ENCODE measurements at regions not wholly inside any gene's neighbourhood (a gene's known extent, or its start where the extent isn't known, plus 50 kb on each side); places are given as distances from the start of the nearest gene placed in this dataset.

DNA sequence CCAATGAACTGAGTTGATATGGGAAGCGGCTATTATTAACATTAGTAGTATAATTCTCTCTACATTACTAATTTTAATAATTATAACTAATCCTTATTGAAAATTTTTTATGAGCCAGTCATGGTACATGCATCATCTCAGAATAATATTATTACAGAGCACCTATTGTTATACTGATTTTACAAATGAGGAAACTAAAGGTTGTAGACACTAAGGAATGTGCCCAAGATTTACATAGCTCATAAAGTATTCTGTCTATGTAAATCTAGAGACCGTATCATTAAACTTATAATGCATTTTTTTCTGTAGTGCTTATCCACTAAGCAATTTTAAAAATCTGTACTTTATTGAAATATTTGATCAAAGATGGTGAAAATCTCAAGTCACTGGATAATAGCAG, 825.9 kb downstream of the PLA2G4A start:
- H2AFZ ChIP-seq (ENCODE audit: low read length) = no peak overlapping the region
- no peaks in the 10 kb centered on the region for H3K36me3 ChIP-seq (ENCODE audit: insufficient read depth, low read length)
- H3F3A ChIP-seq (ENCODE audit: insufficient read depth, low read length) = no peaks in the 10 kb centered on the region
- no peak overlapping the region for H3K4me3 ChIP-seq (ENCODE audit: low read depth, low read length, poor library complexity, severe bottlenecking)
- H4K20me1 ChIP-seq (ENCODE audit: insufficient read depth, low read length) = no peaks in the 10 kb centered on the region
- H3K9ac ChIP-seq (ENCODE audit: low read length) = no peak overlapping the region
- H3K27me3 ChIP-seq (ENCODE audit: insufficient read depth, low read length) = no peaks in the 10 kb centered on the region
- H3K4me2 ChIP-seq (ENCODE audit: low read length) = no peak overlapping the region
- TF ChIP-seq, protein P1, sequence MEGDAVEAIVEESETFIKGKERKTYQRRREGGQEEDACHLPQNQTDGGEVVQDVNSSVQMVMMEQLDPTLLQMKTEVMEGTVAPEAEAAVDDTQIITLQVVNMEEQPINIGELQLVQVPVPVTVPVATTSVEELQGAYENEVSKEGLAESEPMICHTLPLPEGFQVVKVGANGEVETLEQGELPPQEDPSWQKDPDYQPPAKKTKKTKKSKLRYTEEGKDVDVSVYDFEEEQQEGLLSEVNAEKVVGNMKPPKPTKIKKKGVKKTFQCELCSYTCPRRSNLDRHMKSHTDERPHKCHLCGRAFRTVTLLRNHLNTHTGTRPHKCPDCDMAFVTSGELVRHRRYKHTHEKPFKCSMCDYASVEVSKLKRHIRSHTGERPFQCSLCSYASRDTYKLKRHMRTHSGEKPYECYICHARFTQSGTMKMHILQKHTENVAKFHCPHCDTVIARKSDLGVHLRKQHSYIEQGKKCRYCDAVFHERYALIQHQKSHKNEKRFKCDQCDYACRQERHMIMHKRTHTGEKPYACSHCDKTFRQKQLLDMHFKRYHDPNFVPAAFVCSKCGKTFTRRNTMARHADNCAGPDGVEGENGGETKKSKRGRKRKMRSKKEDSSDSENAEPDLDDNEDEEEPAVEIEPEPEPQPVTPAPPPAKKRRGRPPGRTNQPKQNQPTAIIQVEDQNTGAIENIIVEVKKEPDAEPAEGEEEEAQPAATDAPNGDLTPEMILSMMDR (IDR thresholded peaks at IDR 0.05; ENCODE audit: low read length) = no peak
- no peak for TF ChIP-seq EZH2 (IDR thresholded peaks at IDR 0.05; ENCODE audit: borderline replicate concordance, low read length)
- H3K9me2 ChIP-seq (ENCODE audit: low read depth, low read length) = no peaks in the 10 kb centered on the region
- H3K9me3 ChIP-seq (ENCODE audit: low read length) = no peaks in the 10 kb centered on the region
- H3K27ac ChIP-seq (ENCODE audit: low read depth, low read length, poor library complexity, severe bottlenecking) = no peak overlapping the region
- H3K4me1 ChIP-seq (ENCODE audit: insufficient read depth, low read length, severe bottlenecking) = no peaks in the 10 kb centered on the region
- H3K79me2 ChIP-seq (ENCODE audit: insufficient read depth, low read length) = no peaks in the 10 kb centered on the region

DNA sequence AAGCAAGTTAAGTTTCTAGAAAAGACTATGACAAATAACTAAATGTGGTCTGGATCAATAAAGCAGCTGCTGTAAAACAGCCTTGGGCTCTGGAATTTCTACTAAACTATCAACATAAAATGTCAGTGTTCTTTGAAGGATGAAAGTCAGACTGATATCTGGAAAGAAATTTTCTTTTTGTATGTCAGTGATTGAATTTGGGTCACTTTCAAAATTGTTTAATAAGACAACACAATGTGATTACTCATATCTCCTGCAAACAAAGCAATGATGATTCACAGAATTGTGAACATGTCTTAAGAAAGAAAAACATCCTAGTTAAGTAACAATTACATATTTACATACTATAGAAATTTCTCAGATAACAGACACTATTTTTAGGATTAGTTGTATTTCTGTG, 826.4 kb downstream of the PLA2G4A start:
- no peaks in the 10 kb centered on the region for H3K36me3 ChIP-seq (ENCODE audit: insufficient read depth, low read length)
- no peaks in the 10 kb centered on the region for H4K20me1 ChIP-seq (ENCODE audit: insufficient read depth, low read length)
- no peak overlapping the region for H3K4me3 ChIP-seq (ENCODE audit: low read depth, low read length, poor library complexity, severe bottlenecking)
- H3F3A ChIP-seq (ENCODE audit: insufficient read depth, low read length) = no peaks in the 10 kb centered on the region
- H3K4me2 ChIP-seq (ENCODE audit: low read length) = no peak overlapping the region
- no peaks in the 10 kb centered on the region for H3K4me1 ChIP-seq (ENCODE audit: insufficient read depth, low read length, severe bottlenecking)
- no peaks in the 10 kb centered on the region for H3K9me2 ChIP-seq (ENCODE audit: low read depth, low read length)
- TF ChIP-seq EZH2 (IDR thresholded peaks at IDR 0.05; ENCODE audit: borderline replicate concordance, low read length) = no peak
- TF ChIP-seq, protein P1 (IDR thresholded peaks at IDR 0.05; ENCODE audit: low read length) = no peak
- no peaks in the 10 kb centered on the region for H3K79me2 ChIP-seq (ENCODE audit: insufficient read depth, low read length)
- no peaks in the 10 kb centered on the region for H3K9me3 ChIP-seq (ENCODE audit: low read length)
- H3K27ac ChIP-seq (ENCODE audit: low read depth, low read length, poor library complexity, severe bottlenecking) = no peak overlapping the region
- H3K27me3 ChIP-seq (ENCODE audit: insufficient read depth, low read length) = no peaks in the 10 kb centered on the region
- no peak overlapping the region for H2AFZ ChIP-seq (ENCODE audit: low read length)
- H3K9ac ChIP-seq (ENCODE audit: low read length) = no peak overlapping the region

DNA sequence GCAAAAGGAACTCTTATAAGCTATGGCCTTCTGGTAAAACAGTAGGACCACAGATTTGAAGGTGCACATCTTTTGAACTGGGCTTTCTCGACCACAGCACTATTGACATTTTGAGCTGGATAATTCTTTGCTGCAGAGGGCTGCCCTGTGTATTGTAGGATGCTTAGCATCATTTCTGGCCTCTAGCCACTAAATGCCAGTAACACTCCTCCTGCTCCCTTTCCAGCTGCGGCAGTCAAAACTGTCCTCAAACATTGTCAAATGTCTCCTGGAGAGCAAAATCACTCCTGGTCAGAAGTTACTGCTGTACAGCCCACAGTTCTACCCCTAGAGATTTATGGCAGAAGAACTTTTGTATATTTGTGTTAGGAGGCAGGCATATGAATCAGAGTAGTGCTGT, 836.7 kb downstream of the PLA2G4A start:
- H3K4me3 ChIP-seq (ENCODE audit: low read depth, low read length, poor library complexity, severe bottlenecking) = no peak overlapping the region
- TF ChIP-seq EZH2 (IDR thresholded peaks at IDR 0.05; ENCODE audit: borderline replicate concordance, low read length) = no peak
- TF ChIP-seq, protein P1 (IDR thresholded peaks at IDR 0.05; ENCODE audit: low read length) = no peak
- H3K9me2 ChIP-seq (ENCODE audit: low read depth, low read length) = no peaks in the 10 kb centered on the region
- no peaks in the 10 kb centered on the region for H3K36me3 ChIP-seq (ENCODE audit: insufficient read depth, low read length)
- no peak overlapping the region for H3K4me2 ChIP-seq (ENCODE audit: low read length)
- H3K27me3 ChIP-seq (ENCODE audit: insufficient read depth, low read length) = no peaks in the 10 kb centered on the region
- no peaks in the 10 kb centered on the region for H4K20me1 ChIP-seq (ENCODE audit: insufficient read depth, low read length)
- no peak overlapping the region for H2AFZ ChIP-seq (ENCODE audit: low read length)
- no peaks in the 10 kb centered on the region for H3F3A ChIP-seq (ENCODE audit: insufficient read depth, low read length)
- H3K9ac ChIP-seq (ENCODE audit: low read length) = no peak overlapping the region
- H3K79me2 ChIP-seq (ENCODE audit: insufficient read depth, low read length) = no peaks in the 10 kb centered on the region
- H3K27ac ChIP-seq (ENCODE audit: low read depth, low read length, poor library complexity, severe bottlenecking) = no peak overlapping the region
- no peaks in the 10 kb centered on the region for H3K9me3 ChIP-seq (ENCODE audit: low read length)
- H3K4me1 ChIP-seq (ENCODE audit: insufficient read depth, low read length, severe bottlenecking) = no peaks in the 10 kb centered on the region
